Fibroblast of skin of scalp (primary cell): ENCODE measurements at regions not wholly inside any gene's neighbourhood (a gene's known extent, or its start where the extent isn't known, plus 50 kb on each side); places are given as distances from the start of the nearest gene placed in this dataset.

Source experiments
- DNase-seq: peaks from one replicate; pipeline ENCODE4 v3.0.0-alpha.2; 2013

DNA sequence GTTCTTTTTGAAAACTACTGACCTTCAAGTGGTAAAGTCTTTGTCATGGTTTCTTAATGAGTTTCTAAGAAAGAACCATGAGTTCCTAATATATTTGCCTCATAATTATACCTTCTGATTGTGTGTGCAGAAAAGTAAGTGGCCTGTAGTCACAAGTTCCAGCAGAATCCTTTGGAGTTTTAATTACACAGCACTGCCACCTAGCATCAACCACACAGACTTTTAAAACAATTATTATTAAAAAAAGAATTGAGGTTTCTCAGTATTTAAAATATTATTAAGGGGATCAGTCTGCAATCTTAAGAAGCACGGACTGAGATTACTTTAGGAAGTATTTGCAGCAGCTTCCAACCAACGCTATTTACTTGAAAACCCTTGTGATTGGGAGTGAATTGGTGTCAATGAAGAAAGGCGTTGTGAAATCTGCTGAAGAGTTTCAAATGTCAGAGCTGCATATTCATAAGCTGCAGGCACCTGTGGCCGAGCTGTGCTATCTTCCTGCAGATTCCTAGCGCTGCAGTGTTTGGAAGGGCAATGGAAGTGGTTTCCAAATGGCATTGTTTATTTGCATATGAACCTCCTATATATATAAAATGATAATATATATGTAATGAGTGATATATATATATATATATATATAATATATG, 1074.2 kb upstream of the WWC1 start:
- no peak for DNase-seq

DNA sequence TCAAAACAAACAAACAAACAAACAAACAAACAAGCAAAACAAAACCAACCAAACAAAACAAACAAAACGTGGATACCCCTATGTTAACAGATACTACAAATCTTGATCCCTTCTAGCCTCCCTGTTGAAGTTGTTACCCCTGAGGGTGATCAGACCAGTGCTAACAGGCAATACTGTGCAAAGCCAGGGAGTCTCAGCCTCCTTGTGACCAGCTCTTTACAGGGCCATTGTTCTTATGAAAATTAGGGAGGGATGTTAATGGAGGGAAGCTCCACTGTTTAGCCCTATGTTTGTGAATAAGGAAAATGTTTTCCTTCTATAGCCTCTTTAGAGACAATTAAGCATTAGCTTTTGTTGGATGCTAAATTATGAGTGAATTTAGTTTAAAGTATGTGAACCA, 1072.1 kb upstream of the WWC1 start:
- no peak for DNase-seq

DNA sequence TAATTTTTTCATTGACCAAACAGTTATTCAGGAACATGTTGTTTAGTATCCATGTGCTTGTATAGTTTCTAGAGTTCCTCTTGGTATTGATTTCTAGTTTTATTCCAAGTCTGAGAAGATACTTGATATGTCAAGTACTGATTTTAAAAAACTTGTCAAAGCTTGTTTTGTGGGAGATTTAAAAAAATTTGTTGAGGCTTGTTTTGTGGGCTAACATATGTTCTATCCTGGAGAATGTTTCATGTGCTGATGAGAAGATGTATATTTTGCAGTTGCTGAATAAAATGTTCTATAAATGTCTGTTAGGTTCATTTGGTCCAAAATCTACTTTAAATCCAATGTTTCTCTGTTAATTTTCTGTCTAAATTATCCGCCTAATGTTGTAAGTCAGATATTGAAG, 1065.1 kb upstream of the WWC1 start:
- no peak for DNase-seq

DNA sequence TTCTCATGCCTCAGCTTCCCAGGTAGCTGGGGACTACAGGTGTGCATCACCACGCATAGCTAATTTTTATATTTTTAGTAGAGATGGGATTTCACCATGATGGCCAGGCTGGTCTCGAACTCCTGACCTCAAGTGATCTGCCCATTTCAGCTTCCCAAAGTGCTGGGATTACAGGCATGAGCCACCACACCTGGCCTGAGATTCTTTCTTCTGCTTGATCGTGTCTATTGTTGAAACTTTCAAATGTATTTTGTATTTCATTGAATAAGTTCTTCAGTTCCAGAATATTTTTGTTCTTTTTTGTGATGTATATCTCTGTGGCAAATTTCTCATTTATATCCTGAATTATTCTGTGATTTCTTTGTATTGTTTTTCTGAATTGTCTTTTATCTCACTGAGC, 1063.3 kb upstream of the WWC1 start:
- no peak for DNase-seq

DNA sequence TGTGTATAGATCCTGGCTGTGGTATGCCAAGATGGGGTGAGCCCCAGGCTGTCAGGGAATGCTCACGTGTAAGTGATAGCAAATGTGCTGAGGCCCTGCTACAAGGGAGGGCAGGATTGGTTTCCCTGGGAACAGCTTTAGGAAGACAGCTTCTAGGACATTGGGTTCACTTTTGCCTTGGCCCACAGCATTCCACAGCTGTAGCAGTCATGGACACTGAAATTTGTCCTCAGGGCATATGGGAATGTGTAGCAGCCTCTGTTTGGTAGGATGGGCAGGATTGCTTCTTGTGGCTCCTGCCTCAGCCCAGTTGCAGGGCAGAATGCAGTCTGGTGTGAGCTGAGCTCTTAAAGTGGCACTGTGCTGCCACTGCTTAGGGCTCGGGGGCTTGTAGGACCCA, 1061.7 kb upstream of the WWC1 start:
- DNase-seq = no peak

DNA sequence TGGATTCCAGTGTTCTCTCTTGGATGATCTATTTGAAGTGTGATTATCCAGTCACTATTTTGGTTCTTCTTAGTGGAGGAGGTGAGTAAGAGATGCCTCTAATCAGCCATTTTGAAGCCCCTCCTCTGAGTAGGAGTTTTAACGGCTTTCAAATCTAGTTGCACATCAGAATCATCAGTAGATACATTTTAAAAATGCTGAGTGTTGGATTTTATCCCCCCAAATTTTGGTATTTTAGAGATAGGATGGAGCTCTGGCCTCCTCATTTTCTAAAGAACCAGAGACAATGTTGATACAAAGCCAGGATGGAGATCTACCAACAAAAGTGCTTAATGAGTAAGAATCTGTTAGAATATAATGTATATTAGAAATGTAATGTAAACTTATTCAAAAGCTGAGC, 1061.0 kb upstream of the WWC1 start:
- no peak for DNase-seq

DNA sequence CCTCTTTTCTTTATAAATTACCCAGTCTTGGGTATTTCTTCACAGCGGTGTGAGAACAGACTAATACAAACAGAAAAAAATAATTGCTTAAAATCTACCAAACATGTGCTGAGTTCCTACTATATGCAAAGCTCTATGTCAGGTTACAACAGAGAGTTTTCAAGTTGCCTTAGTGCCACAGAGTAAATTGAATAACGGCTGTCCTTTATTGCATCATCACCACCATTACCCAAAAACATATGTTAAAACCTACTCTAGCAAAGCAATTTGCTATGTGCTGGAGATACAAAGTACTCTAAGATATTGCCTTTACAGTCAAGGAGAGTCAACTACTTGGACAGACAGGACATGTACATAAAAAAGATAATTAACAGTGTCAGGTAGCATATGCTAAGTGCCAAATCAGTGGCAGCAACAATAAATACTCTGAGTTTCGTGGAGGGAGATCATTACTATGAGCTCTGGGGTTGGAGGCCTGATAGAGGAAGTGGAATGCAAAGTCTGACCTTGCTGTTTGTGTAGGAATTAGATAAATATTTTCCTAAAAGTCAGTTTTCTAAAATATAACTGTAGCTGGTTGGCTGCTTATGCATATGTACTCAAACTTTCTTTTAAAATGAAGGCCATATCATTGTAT, 1058.7 kb upstream of the WWC1 start:
- peak; percentile 37 for DNase-seq

DNA sequence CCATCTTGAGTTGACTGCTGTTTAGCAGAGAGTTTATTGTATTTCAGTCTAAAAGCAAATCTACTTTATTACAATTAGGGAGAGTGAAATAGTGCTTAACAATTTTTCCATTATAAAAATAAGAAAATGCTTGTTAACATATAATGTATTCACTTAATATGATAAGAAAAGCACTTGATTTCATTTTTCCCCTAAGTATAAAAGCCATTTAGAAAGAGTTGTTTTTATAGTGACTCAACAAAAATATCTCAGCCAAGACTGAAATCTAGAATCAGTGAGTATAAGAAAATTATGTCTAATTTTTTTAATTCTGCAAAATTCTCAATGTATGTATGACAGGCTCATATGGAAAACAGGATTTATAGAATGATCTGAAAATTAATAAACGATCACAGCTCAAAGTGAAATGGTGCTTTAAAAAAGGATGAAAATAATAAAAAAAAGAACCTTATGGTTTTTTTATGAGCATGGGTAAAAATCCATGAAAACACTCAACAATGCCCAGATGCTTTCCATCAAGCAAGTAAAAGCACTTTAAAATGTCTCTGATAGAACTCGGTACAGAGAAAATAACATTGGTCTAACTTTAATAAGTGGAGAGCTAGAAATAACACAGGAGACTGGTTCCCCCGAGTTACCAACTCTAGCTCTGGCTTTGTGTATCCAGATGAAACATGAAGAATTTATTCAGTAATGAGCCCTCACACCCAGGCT, 1057.8 kb upstream of the WWC1 start:
- peak; percentile 29 for DNase-seq

DNA sequence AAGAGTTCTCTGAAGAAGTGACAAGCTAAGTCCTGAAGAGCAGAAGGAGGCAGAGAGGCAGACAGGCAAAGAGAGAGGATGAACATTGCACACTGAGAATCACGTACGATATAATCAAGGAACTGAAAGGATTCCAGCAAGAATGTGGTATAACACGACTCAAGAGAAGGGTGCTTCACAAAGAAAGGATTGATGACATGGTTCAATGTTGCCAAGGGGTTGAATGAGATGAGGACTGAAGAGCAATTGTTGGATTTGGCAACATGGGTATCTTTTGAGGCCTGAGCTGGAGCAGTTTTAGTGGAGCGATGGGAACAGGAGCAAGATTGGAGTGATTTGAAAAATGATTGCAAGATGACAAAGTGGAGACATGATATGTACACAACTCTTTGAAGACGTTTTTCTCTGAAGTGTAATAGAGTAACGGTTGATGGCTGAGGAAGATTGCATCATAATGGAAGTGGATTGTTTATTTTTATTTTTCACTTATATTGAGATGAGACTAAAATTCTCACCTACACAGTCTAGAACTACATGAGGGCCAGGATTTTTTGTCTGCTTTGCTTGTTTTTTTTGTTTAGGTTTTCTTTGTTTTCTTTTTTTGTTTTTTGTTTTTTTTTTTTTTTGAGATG, 1049.9 kb upstream of the WWC1 start:
- DNase-seq = no peak

DNA sequence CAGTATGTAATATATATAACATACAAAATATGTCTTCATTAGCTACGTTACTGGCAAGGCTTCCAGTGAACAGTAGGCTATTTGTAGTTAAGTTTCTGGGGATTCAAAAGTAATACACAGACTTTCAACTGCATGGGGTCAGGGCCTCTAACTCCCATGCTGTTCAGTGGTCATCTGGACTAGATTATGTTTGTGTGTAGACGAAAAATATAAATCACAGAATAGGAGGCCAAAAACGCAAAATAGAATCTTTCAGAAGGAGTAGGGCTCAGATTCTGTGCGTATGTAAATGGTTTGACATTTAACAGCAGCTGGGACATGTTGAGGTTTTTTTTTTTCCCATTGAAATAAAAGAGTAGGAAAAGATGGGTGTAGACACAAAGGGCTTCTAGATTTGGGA, 1048.7 kb upstream of the WWC1 start:
- DNase-seq = no peak

DNA sequence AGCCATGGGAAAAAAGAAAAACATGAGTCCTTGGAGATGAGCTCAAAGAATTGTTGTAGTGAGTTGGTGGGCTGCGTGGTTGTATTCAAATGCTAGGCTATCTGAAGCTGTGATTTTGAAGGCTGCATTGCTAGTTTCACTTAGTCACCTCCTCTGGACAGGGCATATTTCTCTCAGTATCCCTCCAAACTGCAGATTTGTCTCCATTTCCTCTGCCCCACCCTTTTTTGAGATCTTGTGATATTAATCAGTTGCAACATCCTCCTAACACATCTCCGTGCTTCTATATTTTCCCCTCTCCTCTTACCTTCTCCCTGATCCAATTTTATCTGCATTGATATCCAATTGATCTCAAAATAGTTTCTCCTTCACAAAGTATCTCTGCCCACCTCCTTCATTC, 1048.0 kb upstream of the WWC1 start:
- no peak for DNase-seq

DNA sequence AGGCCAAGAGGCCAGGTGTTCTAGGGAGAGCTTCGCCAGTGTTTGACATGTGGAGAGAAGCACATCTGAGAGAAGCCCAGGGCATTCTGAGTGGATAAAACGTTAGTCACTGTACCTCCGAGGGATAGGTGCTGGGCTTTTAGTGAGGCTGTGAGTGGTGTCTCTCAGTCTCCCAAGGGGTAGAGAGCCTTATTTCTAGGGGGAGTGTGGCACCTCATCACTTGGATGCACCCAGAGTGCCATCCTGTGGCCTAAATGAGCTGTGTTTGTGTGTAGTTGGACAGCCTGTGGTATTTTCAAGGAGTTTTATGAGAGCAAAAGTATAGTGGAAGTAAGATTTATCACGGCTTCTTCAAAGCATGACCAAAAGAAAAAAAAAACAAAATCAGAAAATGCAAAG, 1046.9 kb upstream of the WWC1 start:
- DNase-seq = peak; percentile 52

DNA sequence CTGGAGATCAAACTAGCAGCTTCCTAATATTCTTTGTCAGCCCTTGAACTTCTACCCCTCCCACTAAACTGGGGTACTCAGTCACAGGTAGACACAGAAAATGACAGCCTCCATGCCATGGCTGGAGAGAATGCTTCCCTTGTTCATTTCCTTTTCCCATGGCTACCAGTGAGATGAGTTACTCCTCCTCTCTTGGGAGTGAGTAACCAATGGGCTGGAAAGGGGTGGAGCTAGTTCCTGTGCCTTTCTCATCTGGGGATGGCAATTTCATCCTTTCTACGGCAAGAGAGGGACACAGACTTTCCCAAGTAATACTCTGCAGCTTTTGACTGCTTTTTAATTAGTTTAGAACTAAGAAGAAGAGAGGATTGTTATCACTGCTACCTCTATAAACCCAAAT, 1045.6 kb upstream of the WWC1 start:
- no peak for DNase-seq

DNA sequence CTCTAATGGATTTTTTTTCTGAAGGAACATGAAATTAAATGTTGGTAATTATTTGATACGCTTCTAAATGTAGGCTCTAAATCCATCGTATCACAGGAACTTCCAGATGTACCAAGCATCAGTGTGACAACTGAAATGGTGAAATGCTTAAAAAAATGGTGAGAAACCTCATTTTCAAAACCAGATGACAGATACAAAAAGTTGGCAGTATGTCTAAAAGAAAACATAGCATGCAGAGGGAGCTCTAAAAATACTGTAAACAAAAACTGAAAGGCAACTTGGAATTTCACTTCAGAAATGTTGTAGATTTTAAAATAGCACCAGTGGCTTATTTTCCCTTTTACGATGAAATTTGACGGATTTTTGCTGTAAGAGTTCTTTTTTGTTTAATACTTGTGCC, 1043.6 kb upstream of the WWC1 start:
- peak; percentile 53 for DNase-seq

DNA sequence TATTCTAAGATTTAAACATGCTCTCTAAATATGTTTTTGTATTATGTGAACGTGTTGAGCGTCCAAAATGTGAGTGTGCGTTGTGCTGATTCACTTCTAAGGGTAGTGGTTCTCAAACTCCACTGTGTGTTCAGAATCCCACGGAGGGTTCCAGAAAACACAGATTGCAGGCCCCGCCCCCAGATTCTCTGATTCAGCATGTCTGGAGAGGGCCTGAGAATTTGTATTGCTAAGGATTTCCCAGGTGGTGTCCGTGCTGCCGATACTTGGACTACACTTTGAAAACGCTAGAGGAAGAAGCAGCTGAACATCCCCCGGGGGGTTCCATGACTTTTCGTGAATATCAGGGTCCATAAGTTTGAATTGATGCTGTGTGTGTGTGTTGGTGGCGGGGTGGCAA, 1043.2 kb upstream of the WWC1 start:
- DNase-seq = no peak

DNA sequence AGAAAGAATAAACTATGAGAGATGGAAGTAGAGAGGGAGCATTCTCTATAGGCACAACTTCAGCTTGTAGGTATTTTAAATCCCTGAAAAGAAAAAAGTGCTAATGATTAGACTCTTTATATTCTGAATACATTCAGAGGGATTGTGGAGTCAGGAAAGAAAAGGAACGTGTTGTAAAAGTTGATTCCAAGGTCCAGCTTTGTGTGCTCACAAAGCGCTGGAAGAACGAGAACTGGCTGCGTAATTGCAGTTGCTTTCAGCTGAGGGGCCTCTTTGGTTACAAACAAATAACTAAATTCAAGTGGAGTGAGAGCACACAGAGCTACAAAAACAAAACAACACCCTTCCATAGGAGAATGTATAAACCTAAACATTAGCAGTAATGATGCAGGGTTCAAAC, 1040.4 kb upstream of the WWC1 start:
- no peak for DNase-seq

DNA sequence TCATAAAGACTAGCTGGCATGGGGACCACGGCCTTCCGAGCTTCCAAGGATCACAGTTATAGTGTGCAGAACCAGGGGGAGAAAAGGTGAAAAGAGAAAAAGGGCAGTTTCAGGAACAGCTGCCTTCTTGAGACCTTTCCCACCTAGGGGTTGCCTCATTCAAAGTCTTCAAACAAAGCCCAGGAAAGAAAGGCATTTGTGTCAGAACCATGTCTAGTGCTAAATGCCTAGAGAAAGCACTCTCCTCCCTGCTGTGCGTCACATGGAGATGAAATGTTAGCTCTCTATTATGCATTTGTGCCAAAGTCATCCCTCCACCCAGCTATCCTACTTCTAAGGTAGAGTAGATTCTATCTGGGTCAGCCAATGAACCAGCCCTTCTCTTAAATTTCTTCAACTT, 1037.3 kb upstream of the WWC1 start:
- no peak for DNase-seq

DNA sequence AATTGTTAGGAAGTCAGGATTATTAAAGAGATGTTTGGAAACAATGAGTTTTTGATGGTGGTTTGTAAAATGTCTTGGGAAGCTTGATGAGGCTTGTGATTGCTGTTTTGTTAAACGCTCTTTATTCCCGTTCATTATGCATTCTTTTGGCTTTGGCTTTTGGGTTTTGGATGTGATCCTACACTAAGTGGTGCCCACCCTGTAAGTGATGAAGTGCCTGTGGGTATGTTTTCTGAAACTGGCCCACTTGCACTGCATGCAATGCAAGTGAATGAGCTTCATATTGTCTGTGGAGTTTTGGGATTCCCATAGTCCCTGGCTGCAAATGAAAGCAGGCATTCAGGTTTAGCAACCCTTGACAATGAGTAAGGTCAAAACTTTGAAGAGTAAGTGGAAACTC, 1035.5 kb upstream of the WWC1 start:
- no peak for DNase-seq

DNA sequence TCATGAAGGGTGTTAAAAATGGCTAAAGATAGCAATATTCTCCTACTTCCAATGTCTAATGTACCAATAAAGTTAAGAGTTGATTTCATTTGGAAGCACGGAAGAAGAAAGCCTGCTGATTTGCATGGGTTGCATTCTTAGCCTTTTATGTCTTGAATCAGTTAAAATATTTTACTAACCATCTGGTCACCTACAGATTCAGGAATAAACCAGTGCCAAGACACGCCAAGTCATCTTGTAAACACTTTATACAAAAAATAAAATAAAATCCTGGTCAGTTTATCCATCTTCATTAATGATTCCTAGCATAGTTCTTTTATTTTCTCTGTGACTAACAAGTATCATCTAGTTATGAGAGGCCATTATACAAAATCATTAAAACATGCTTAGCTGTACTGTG, 1031.6 kb upstream of the WWC1 start:
- no peak for DNase-seq

DNA sequence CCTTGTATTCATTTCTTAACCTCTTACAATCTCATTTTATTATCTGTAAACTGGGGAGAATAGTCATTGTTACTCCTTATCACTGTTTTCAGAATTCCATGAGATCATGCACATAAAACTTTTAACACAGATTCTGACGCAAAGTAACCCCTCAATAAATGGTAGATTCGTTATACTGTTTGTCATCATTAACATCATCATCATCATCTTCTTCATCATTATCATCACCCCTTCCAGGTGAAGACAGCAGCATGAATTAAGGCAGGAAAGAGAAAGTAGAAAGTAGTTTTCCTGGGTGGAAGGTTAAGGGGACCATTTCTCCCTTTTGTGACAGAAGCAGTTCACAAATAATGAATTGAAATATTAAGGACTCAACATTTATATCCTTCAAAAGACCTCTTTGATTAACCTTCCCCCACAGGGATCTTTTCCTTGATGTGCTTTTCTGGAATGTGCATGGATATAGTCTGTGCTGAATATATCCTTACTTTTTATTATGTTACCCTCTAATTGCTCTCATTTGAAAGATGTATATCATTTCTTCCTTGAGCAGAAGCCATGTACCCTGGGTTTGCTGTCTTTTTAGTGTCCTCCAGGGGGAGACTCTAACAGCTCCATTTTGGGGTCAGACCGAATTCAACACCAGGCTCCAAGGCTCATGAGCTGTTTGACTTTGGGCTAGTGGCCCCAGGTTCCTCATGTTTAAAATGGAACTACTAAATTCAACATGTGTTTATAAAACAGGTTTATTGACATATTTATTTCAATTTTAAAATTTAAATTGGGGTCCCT, 1029.9 kb upstream of the WWC1 start:
- DNase-seq = no peak

DNA sequence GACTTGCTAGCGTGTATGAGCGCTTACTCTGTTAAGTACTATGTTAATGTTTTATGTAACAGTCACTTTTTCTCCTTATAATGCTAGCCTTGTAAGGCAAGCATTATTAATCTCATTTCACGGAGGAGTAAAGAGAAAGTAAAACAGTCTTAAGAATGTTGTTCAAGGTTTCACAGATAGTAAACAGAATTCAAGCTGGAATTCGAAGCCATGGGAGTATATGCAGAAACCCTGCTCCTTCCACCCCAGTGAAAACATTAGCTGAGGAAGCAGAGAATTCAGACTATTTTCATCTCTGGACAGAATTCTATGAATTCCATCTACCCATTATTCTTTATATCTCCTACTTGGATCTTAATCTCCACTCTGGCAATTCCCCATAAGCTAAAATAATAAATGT, 1028.3 kb upstream of the WWC1 start:
- no peak for DNase-seq

DNA sequence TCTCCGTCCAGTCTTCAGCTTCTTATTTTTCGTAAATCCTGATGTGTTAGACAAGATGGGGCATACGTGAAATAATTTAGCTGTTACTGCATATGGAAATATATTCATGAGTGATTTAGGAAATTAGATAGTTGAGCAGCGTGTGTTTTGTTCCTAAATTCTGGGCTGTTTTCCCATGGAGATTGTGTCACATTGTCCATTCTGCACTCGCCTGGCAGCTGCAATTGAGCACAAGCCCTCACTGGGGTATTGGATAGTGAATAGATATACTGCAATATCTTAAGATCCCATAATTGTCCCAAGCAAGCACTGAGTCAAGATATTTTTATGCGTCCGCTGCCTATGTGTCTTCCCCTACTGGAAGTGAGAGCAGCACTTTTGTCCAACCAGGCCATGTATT, 1027.1 kb upstream of the WWC1 start:
- no peak for DNase-seq

DNA sequence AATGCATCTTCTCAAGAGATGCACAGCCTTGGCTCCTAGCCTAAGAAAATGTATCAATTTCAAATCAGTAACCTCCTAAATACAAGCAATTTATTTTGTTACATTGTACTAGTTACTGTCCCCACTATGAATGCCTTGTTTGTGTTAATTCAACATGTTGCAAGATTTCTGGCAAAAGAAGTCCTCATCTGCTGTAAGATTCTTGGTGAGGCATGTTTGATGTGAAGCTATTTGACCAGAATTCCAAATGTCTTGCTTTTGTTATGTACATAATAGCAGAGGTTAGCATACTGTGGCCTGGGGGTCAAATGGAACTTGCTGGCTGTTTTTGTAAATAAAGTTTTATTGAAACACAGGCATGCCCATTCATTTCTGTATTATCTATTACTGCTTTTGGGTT, 1023.1 kb upstream of the WWC1 start:
- no peak for DNase-seq
